ENCODE measurements at regions not wholly inside any gene's neighbourhood (a gene's known extent, or its start where the extent isn't known, plus 50 kb on each side); places are given as distances from the start of the nearest gene placed in this dataset.

GRCh38 chr11:43072096-43072495 is 239.7 kb upstream of the API5 start:
- DNase-seq, result no peak
- H3K79me2 ChIP-seq (ENCODE audit: insufficient read depth, low read length), result no peaks in the 10 kb centered on the region
- H2AFZ ChIP-seq (ENCODE audit: low read depth, low read length), result no peak overlapping the region
- H4K20me1 ChIP-seq (ENCODE audit: insufficient read depth, low read length), result no peaks in the 10 kb centered on the region
- H3K4me2 ChIP-seq (ENCODE audit: insufficient read depth, low read length), result no peak overlapping the region
- no peaks in the 10 kb centered on the region for H3K9me3 ChIP-seq (ENCODE audit: insufficient read depth, low read length, severe bottlenecking)
- H3K36me3 ChIP-seq (ENCODE audit: insufficient read depth, low read length), result no peaks in the 10 kb centered on the region
- no peaks in the 10 kb centered on the region for H3K4me1 ChIP-seq (ENCODE audit: insufficient read depth, low read length)
- H3K27me3 ChIP-seq (ENCODE audit: insufficient read depth, low read length, poor library complexity), result no peaks in the 10 kb centered on the region
- ATAC-seq (ENCODE audit: insufficient read depth, low read depth), result no peak
- TF ChIP-seq EZH2 (IDR thresholded peaks at IDR 0.05; ENCODE audit: borderline replicate concordance, low read depth, low read length, severe bottlenecking) (no peak), CTCF (IDR thresholded peaks at IDR 0.05; ENCODE audit: borderline replicate concordance, extremely low read depth, low read length, poor library complexity, severe bottlenecking) (no peak)
- no peak overlapping the region for H3K27ac ChIP-seq (ENCODE audit: low read length)
- no peak overlapping the region for H3K9ac ChIP-seq (ENCODE audit: low read depth, low read length)
- H3K4me3 ChIP-seq (ENCODE audit: low read depth in 1 of 2, low read length in 2 of 2), result no peak overlapping the region

GRCh38 chr11:43072911-43073310 is 238.9 kb upstream of the API5 start:
- Histone ChIP-seq H3K9me3 (ENCODE audit: insufficient read depth, low read length, severe bottlenecking) (no peaks in the 10 kb centered on the region), H3K4me3 (ENCODE audit: low read depth in 1 of 2, low read length in 2 of 2) (no peak overlapping the region), H3K4me2 (ENCODE audit: insufficient read depth, low read length) (no peak overlapping the region), H4K20me1 (ENCODE audit: insufficient read depth, low read length) (no peaks in the 10 kb centered on the region), H3K27me3 (ENCODE audit: insufficient read depth, low read length, poor library complexity) (no peaks in the 10 kb centered on the region), H3K79me2 (ENCODE audit: insufficient read depth, low read length) (no peaks in the 10 kb centered on the region), H3K36me3 (ENCODE audit: insufficient read depth, low read length) (no peaks in the 10 kb centered on the region), H2AFZ (ENCODE audit: low read depth, low read length) (no peak overlapping the region), H3K27ac (ENCODE audit: low read length) (no peak overlapping the region), H3K9ac (ENCODE audit: low read depth, low read length) (no peak overlapping the region), H3K4me1 (ENCODE audit: insufficient read depth, low read length) (no peaks in the 10 kb centered on the region)
- ATAC-seq (ENCODE audit: insufficient read depth, low read depth) (no peak), DNase-seq (no peak)
- TF ChIP-seq CTCF (IDR thresholded peaks at IDR 0.05; ENCODE audit: borderline replicate concordance, extremely low read depth, low read length, poor library complexity, severe bottlenecking), result no peak
- no peak for TF ChIP-seq EZH2 (IDR thresholded peaks at IDR 0.05; ENCODE audit: borderline replicate concordance, low read depth, low read length, severe bottlenecking)

- no peak for DNase-seq
- no peak overlapping the region for H3K9ac ChIP-seq (ENCODE audit: low read depth, low read length)
- no peak overlapping the region for H3K27ac ChIP-seq (ENCODE audit: low read length)
- no peaks in the 10 kb centered on the region for H4K20me1 ChIP-seq (ENCODE audit: insufficient read depth, low read length)
- TF ChIP-seq EZH2 (IDR thresholded peaks at IDR 0.05; ENCODE audit: borderline replicate concordance, low read depth, low read length, severe bottlenecking) (no peak), CTCF (IDR thresholded peaks at IDR 0.05; ENCODE audit: borderline replicate concordance, extremely low read depth, low read length, poor library complexity, severe bottlenecking) (no peak)
- no peaks in the 10 kb centered on the region for H3K9me3 ChIP-seq (ENCODE audit: insufficient read depth, low read length, severe bottlenecking)
- H3K4me2 ChIP-seq (ENCODE audit: insufficient read depth, low read length), result no peak overlapping the region
- H3K36me3 ChIP-seq (ENCODE audit: insufficient read depth, low read length), result no peaks in the 10 kb centered on the region
- H3K4me3 ChIP-seq (ENCODE audit: low read depth in 1 of 2, low read length in 2 of 2), result no peak overlapping the region
- no peak overlapping the region for H2AFZ ChIP-seq (ENCODE audit: low read depth, low read length)
- no peaks in the 10 kb centered on the region for H3K79me2 ChIP-seq (ENCODE audit: insufficient read depth, low read length)
- no peaks in the 10 kb centered on the region for H3K4me1 ChIP-seq (ENCODE audit: insufficient read depth, low read length)
- no peak for ATAC-seq (ENCODE audit: insufficient read depth, low read depth)
- no peaks in the 10 kb centered on the region for H3K27me3 ChIP-seq (ENCODE audit: insufficient read depth, low read length, poor library complexity)
Observed at GRCh38 chr11:43074810-43075209, 237.0 kb upstream of the API5 start.

GRCh38 chr11:43101113-43101512 is 210.7 kb upstream of the API5 start:
- Histone ChIP-seq H3K9me3 (ENCODE audit: insufficient read depth, low read length, severe bottlenecking) (no peaks in the 10 kb centered on the region), H3K27me3 (ENCODE audit: insufficient read depth, low read length, poor library complexity) (no peaks in the 10 kb centered on the region), H3K36me3 (ENCODE audit: insufficient read depth, low read length) (no peaks in the 10 kb centered on the region), H4K20me1 (ENCODE audit: insufficient read depth, low read length) (no peaks in the 10 kb centered on the region), H3K4me3 (ENCODE audit: low read depth in 1 of 2, low read length in 2 of 2) (no peak overlapping the region), H3K9ac (ENCODE audit: low read depth, low read length) (no peak overlapping the region), H3K79me2 (ENCODE audit: insufficient read depth, low read length) (no peaks in the 10 kb centered on the region), H3K27ac (ENCODE audit: low read length) (no peak overlapping the region), H3K4me2 (ENCODE audit: insufficient read depth, low read length) (no peak overlapping the region), H3K4me1 (ENCODE audit: insufficient read depth, low read length) (no peaks in the 10 kb centered on the region), H2AFZ (ENCODE audit: low read depth, low read length) (no peak overlapping the region)
- no peak for ATAC-seq (ENCODE audit: insufficient read depth, low read depth)
- TF ChIP-seq CTCF (IDR thresholded peaks at IDR 0.05; ENCODE audit: borderline replicate concordance, extremely low read depth, low read length, poor library complexity, severe bottlenecking) (no peak), EZH2 (IDR thresholded peaks at IDR 0.05; ENCODE audit: borderline replicate concordance, low read depth, low read length, severe bottlenecking) (no peak)
- no peak for DNase-seq

Data from DND-41 (cell line).